HPDE6-E6E7 (cell line): ENCODE measurements at regions not wholly inside any gene's neighbourhood (a gene's known extent, or its start where the extent isn't known, plus 50 kb on each side); places are given as distances from the start of the nearest gene placed in this dataset.

Source experiments
- DNase-seq: peaks from one replicate; pipeline ENCODE4 v3.0.0; 2011; ENCODE audit warnings: missing footprints; ENCODE audit errors: extremely low spot score

DNA sequence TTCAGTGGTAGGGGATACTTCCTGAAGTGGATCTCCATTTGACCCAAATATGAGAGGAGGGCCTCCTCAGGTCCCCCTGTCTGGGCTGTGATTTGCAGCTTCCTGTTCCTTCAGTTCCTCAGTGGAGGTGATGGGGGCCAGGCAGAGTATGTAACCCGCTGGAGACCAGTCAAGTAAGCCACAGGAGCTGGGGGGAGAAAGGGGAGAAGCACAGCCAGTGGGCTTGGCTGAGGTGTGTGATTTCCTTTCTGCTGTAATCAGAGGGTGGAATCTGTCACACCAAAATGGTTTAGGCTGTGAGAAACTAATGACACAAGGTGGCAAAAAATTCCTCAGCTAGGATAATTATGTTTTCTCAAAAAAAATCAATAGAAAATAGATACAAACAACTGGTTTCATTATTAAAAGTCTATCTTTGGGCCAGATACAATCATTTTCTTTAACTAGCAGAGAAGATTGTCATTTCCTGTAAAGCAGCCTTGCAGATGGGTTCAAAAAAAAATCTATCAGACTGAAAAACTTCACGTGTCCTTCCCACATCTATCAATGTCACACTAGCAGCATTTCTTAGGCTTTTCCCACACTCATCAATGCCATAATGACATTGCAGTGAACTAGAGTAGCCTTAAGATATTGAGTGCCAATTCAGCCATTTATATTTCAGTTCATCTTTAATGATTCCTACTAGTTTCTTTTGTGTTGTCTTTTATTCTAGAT is 1660.3 kb downstream of the EFNB2 start:
- no peak for DNase-seq

- DNase-seq, result no peak
Measured at GRCh38 chr13:104872153-104872552, 1663.3 kb downstream of the EFNB2 start.

DNA sequence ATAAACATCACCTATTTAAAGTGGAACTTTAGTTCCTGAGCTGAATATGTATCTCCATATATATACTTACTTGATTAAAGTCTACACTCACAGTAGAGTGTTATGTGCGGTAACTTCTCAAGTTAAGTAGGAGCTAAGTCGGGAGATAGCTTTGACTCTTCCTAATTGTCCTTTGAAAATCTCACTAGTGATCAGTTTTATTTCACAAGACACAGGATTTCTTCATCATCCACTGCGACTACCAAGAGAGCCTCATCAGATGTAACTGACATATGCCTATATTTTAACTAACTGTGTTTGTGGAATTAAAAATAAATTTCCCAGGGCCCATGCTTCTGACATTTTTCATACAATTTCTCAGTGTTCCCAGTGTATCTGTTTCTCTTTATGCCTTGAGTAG is 1664.0 kb downstream of the EFNB2 start:
- no peak for DNase-seq

- DNase-seq, result no peak
Measured at GRCh38 chr13:104869501-104869900, 1666.0 kb downstream of the EFNB2 start.

GRCh38 chr13:104868806-104869205 is 1666.7 kb downstream of the EFNB2 start:
- DNase-seq, result no peak

DNA sequence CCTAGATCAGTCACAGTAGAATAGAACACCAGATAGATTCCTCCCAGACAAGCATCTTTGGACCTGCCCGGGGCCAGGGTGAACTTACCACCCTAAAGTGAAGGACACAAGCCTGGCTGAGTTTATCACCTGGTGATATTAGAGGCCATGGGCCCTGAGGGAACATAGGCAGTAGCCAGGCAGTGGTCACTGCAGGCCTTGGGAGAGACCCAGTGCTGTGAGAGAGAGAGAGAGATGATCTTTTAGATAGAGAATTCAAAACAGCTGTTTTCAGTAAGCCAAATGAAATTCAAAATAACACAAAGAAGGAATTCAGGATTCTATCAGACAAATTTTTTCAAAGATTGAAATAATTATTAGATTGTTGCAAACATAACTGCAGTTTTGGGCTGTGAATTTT is 1679.9 kb downstream of the EFNB2 start:
- no peak for DNase-seq

DNA sequence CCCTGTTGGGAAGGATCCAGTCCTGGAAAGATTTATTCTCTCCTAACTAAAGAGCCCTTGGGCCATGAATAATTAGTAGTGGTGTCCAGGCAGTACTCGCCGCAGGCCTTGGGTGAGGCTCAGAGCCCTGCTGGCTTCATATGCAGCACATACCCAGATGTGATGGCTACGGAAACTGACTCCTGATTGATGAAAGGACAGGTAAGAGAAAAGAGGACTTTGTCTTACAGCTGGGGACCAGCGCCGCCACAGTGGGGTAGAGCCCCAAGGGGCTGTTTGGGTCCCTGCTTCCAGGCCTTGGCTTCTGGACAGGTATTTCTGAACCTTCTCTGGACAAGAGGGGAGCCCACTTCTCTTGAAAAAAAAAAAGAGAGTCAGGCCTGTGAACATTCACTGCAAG is 1680.8 kb downstream of the EFNB2 start:
- no peak for DNase-seq

GRCh38 chr13:104854007-104854406 is 1681.5 kb downstream of the EFNB2 start:
- no peak for DNase-seq

- peak; percentile 1 for DNase-seq
Measured at GRCh38 chr13:104847922-104848321, 1687.5 kb downstream of the EFNB2 start.

DNA sequence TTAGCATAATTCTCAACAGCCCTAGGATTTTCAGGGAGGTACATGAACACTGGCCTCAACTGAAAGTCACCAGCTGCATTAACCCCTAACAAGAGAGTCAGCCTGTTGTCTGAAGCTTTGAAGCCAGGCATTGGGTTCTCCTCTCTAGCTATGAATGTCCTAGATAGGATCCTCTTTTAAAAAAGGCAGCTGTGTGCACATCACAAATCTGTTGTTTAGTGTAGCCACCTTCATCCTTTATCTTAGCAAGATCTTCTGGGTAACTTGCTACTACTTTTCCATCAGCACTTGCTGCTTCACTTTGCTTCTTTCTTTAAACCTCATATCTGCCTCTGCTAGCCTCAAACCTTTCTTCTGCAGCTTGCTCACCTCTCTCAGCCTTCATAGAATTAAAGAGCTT is 1692.1 kb downstream of the EFNB2 start:
- DNase-seq, result no peak

- no peak for DNase-seq
Measured at GRCh38 chr13:104841110-104841509, 1694.4 kb downstream of the EFNB2 start.

DNA sequence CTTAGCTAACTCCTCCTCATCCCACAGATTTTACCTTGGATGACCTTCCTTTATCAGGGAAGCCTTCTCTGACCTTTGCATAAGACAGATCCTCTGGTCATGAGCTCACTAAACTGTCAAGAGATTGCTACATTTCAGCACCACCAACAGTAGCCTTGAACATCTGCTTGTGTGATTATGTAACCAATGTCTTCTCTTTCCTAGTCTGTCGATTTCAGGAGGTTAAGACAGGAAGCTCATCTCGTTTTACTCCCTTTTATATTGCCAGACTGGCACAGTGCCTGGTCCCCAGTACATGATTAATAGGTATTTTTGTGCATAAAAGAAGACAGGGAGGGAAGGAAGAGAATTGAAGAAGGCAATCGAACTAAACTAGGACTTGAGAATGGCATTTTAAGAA is 1697.7 kb downstream of the EFNB2 start:
- DNase-seq, result no peak

DNA sequence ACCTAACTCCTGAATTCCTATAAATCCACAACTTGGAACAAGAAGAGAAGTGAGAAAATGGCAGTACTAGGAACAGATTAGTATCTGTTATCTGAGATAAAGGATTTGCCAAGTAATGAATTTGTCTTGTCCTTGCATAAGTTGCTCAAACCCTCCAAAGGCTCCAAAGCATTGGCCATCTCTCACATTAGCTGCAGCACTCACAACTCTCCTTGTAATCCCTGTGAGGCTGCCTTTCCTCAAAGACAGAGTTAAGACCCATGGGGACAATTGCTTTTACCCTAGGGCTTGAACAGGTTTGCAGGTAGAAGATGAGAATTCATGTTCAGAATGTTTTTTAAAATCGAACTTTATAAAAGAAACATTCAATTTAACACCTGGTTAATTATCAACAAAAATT is 1702.2 kb downstream of the EFNB2 start:
- DNase-seq, result no peak

DNA sequence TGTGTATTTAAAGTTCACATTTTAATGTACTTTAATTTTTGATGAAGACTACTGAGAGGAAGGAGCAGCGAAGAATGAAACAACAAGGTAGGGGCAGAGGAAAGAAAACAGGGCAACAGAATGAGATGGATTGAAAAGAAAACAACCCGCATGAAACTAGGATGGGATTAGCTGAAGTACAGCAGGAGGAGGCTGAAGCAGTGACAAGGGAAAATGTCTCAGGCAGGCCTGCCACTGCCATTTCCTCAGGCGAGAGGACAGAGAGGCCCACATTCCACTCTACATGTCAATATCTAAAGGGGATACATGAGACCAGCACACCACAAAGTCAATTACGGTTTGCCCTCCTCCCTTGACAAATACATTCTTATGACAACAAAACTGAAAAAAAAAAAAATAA is 1703.2 kb downstream of the EFNB2 start:
- DNase-seq, result no peak

GRCh38 chr13:104831831-104832230 is 1703.6 kb downstream of the EFNB2 start:
- no peak for DNase-seq

DNA sequence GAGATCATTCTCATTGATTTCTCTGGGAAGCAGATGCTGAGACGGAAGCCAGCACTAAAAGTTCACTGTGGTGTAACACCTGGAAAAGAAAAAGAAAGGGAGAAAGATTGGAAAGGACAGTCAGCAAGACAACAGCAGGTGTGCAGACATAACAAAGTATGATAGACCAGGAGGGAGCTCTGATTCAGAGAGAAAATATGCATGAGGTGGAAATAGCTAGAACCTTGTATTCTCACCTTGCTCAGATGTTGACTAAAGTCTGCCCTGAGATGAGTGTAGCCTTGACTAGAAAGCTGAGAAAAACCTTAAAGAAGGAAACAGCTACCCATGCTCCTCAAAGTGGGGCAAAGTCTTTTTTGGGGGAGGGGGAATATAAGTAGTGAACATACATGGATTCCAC is 1711.8 kb downstream of the EFNB2 start:
- DNase-seq, result no peak

GRCh38 chr13:104823071-104823470 is 1712.4 kb downstream of the EFNB2 start:
- DNase-seq, result no peak

DNA sequence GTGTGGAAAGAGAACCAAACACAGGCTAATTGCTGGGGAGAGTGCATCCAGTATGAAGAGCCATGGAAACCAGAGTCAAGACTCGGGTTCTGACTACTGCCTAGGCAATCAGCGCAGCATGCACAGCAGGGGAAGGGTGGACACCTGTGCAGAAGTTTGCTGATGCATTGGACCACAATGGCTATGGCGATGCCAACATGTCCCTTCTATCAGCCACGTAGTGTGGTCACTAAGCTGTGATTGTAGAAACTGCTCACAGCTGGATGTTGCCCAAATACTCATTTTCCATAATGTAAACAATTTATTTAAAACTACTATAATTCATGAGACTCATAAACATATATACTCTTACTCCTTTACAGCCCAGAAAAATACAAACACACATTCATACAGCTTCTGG is 1718.2 kb downstream of the EFNB2 start:
- no peak for DNase-seq

GRCh38 chr13:104816726-104817125 is 1718.7 kb downstream of the EFNB2 start:
- no peak for DNase-seq

DNA sequence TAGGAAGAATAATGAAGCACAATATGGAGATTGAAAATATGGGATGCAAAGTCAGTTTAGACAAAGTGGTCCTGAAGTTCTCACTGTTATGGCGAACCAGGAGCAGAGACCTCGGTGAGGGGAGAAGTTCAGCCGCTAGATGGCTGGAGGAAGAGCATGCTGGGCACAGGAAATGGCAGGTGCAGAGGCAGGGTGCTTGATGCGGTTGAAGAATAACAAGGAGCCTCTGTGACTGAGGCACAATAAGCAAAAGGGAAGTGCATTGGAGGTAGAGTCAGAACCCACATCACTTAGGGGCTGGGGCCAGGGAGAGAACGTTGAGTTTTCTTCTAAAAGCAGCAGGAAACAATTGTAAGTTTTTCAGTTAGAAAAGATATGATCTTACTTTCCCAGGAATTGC is 1725.2 kb downstream of the EFNB2 start:
- no peak for DNase-seq

GRCh38 chr13:104809483-104809882 is 1726.0 kb downstream of the EFNB2 start:
- no peak for DNase-seq

- no peak for DNase-seq
Measured at GRCh38 chr13:104805346-104805745, 1730.1 kb downstream of the EFNB2 start.

- DNase-seq, result no peak
Measured at GRCh38 chr13:104799152-104799551, 1732.9 kb upstream of the SLC10A2 start.

DNA sequence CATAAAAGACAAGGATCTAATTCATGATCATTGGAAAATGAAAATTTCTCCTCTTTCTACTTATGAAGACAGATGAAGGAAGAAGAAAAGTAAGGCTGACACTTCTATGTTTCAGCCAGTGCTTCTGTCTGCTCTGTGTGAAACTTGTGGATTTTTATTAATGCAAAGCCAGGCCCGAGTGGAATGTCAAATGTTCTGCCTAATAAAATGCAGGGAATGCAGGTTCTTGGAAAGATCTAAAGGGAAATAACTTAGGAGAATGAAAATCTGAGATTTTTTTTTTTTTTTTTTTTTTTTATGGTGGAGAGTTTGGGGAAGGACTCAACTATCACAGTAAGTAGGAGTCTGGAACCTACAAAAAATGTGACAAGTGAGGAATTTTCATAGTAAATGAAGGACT is 1732.3 kb upstream of the SLC10A2 start:
- no peak for DNase-seq
